AML-193 (cell line): ENCODE measurements at regions not wholly inside any gene's neighbourhood (a gene's known extent, or its start where the extent isn't known, plus 50 kb on each side); places are given as distances from the start of the nearest gene placed in this dataset.

Source experiments
- DNase-seq, 2 experiments: peaks; one replicate each; lab custom pipeline; 2025; lab: John Stamatoyannopoulos, UW

- no peak for DNase-seq
Measured at GRCh38 chr17:55829995-55830612, 79.3 kb downstream of the PCTP start.

GRCh38 chr17:55830699-55831471 is 80.0 kb downstream of the PCTP start:
- DNase-seq = no peak

- DNase-seq = peak in 1 of 2 experiments; percentile 13
Measured at GRCh38 chr17:55833306-55833705, 82.5 kb downstream of the PCTP start.

GRCh38 chr17:55842405-55843158 is 91.7 kb downstream of the PCTP start:
- DNase-seq = no peak

- no peak for DNase-seq
Measured at GRCh38 chr17:55843785-55844184, 92.9 kb downstream of the PCTP start.

GRCh38 chr17:55845385-55845784 is 94.5 kb downstream of the PCTP start:
- no peak for DNase-seq

- no peak for DNase-seq
Measured at GRCh38 chr17:55846745-55847144, 95.9 kb downstream of the PCTP start.

- DNase-seq = no peak
Measured at GRCh38 chr17:55852734-55853133, 101.9 kb downstream of the PCTP start.

- DNase-seq = no peak
Measured at GRCh38 chr17:55859301-55859795, 108.5 kb downstream of the PCTP start.

- DNase-seq = no peak
Measured at GRCh38 chr17:55865072-55865762, 114.4 kb downstream of the PCTP start.

GRCh38 chr17:55870044-55870443 is 119.2 kb downstream of the PCTP start:
- DNase-seq = no peak

- DNase-seq = no peak
Measured at GRCh38 chr17:55872374-55872773, 121.5 kb downstream of the PCTP start.

- no peak for DNase-seq
Measured at GRCh38 chr17:55873017-55873758, 122.3 kb downstream of the PCTP start.

- no peak for DNase-seq
Measured at GRCh38 chr17:55883149-55883548, 132.3 kb downstream of the PCTP start.

- no peak for DNase-seq
Measured at GRCh38 chr17:55887531-55887930, 136.7 kb downstream of the PCTP start.

GRCh38 chr17:55889271-55889670 is 138.4 kb downstream of the PCTP start:
- DNase-seq = no peak

GRCh38 chr17:55895112-55895759 is 144.4 kb downstream of the PCTP start:
- DNase-seq = no peak

GRCh38 chr17:55897301-55897700 is 146.4 kb downstream of the PCTP start:
- no peak for DNase-seq

- DNase-seq = no peak
Measured at GRCh38 chr17:55898195-55898594, 147.3 kb downstream of the PCTP start.

- DNase-seq = no peak
Measured at GRCh38 chr17:55900188-55900587, 149.3 kb downstream of the PCTP start.
